Astrocyte of the cerebellum (primary cell): ENCODE measurements at regions not wholly inside any gene's neighbourhood (a gene's known extent, or its start where the extent isn't known, plus 50 kb on each side); places are given as distances from the start of the nearest gene placed in this dataset.

Experiments used
- DNase-seq: peaks from one replicate; pipeline ENCODE4 v3.0.0-alpha.2; 2011; ENCODE audit warnings: low read depth
- H3K4me3 ChIP-seq: 2 replicates; pipeline ENCODE4 v1.5.1; 2011; ENCODE audit warnings: mild to moderate bottlenecking, low read depth, low read length, moderate library complexity
- CTCF ChIP-seq: IDR thresholded peaks from 2 replicates; pipeline ENCODE4 v1.5.1; 2012; ENCODE audit warnings: low read length, low read depth, moderate library complexity, mild to moderate bottlenecking; ENCODE audit errors: missing control alignments
- in situ Hi-C: cut with HindIII; loops from 2 replicates; pipeline ENCODE4 v1.10.0; 2017; ENCODE audit warnings: low sequenced_read_pairs

- no peak overlapping the region for H3K4me3 ChIP-seq
- no peak for TF ChIP-seq CTCF
- in situ Hi-C loops: no loop called here
- no peak for DNase-seq
Measured at GRCh38 chr1:219428651-219429050, 184.3 kb downstream of the ZC3H11B start.

GRCh38 chr1:219427989-219428388, 184.9 kb downstream of the ZC3H11B start:
- in situ Hi-C loops: no loop called here
- TF ChIP-seq CTCF: no peak
- H3K4me3 ChIP-seq: no peak overlapping the region
- DNase-seq: no peak

GRCh38 chr1:219427403-219427802, 185.5 kb downstream of the ZC3H11B start:
- DNase-seq: no peak
- no peak for TF ChIP-seq CTCF
- no peak overlapping the region for H3K4me3 ChIP-seq
- in situ Hi-C loops: no loop called here

- no peak overlapping the region for H3K4me3 ChIP-seq
- TF ChIP-seq CTCF: no peak
- in situ Hi-C loops: no loop called here
- peak; percentile 44 for DNase-seq
Measured at GRCh38 chr1:219422811-219423598, 189.9 kb downstream of the ZC3H11B start.

- TF ChIP-seq CTCF: no peak
- no peak for DNase-seq
- no peak overlapping the region for H3K4me3 ChIP-seq
- in situ Hi-C loops: no loop called here
Measured at GRCh38 chr1:219420913-219421312, 192.0 kb downstream of the ZC3H11B start.

- in situ Hi-C loops: no loop called here
- no peak for TF ChIP-seq CTCF
- H3K4me3 ChIP-seq: no peak overlapping the region
- DNase-seq: no peak
Measured at GRCh38 chr1:219419860-219420259, 193.0 kb downstream of the ZC3H11B start.
